Body of pancreas (tissue), 4 donors: ENCODE measurements at regions not wholly inside any gene's neighbourhood (a gene's known extent, or its start where the extent isn't known, plus 50 kb on each side); places are given as distances from the start of the nearest gene placed in this dataset.
A peak's percentile ranks its signal among the peaks of the same experiment; 100 is the strongest.

Experiments used
- ATAC-seq: fragments of 150-250 bp; one replicate; pipeline ENCODE4 v1.9.1; 2016
- DNase-seq, 4 donors: peaks; one replicate each; pipeline ENCODE4 v3.0.0-alpha.2; 2019
- H3K27ac ChIP-seq, 4 donors: fragments of 200-600 bp; sonication (generic); 1 replicate in 3 of 4; 2 replicates in 1 of 4; pipeline versions ENCODE4 v1.5.1 to v1.6.1; 2016 to 2019; ENCODE audit warnings: mild to moderate bottlenecking in 1 of 4, mixed read lengths in 1 of 4, moderate library complexity in 1 of 4
- H3K27me3 ChIP-seq, 2 donors: fragments of 200-600 bp; sonication (generic); one replicate each; pipeline ENCODE4 v1.6.0; 2016; ENCODE audit warnings: mild to moderate bottlenecking in 1 of 2
- H3K36me3 ChIP-seq, 2 donors: fragments of 200-600 bp; sonication (generic); replicated peaks in 1 of 2; 2 replicates each; pipeline ENCODE4 v1.5.1; 2016; ENCODE audit warnings: low read depth in 2 of 2; ENCODE audit not compliant: insufficient read depth in 1 of 2
- H3K4me1 ChIP-seq: fragments of 200-600 bp; sonication (generic); one replicate; pipeline ENCODE4 v1.6.0; 2016
- H3K4me3 ChIP-seq, 2 donors: fragments of 200-600 bp; sonication (generic); 1 replicate in 1 of 2; 2 replicates in 1 of 2; pipeline ENCODE4 v1.5.1; 2016 to 2019
- H3K9me3 ChIP-seq, 3 donors: fragments of 200-600 bp; sonication (generic); 1 replicate in 2 of 3; 2 replicates in 1 of 3; pipeline ENCODE4 v1.5.1; 2016
- CTCF ChIP-seq, 7 experiments: fragments of 450-650 bp in 4 of 7; fragments of 200-600 bp in 3 of 7; sonication (generic) in 3 of 7; IDR thresholded peaks; one replicate each; pipeline ENCODE4 v1.5.1; 2016 to 2019; ENCODE audit warnings: antibody characterized with exemption in 7 of 7
- POLR2A ChIP-seq, 3 donors: fragments of 450-650 bp; IDR thresholded peaks; one replicate each; pipeline ENCODE4 v1.6.1; 2016; ENCODE audit warnings: antibody characterized with exemption in 3 of 3, mild to moderate bottlenecking in 2 of 3
- WGBS, 2 donors: methylation state at CpG; one replicate each; pipeline ENCODE4 v1.1.5; 2017; 5-methylcytosine and 5-hydroxymethylcytosine counted together
- intact Hi-C: fragments of 100-400 bp; cut with DNase I; formaldehyde crosslinking; loops from one replicate; pipeline ENCODE4 v1.15.1; 2023

GRCh38 chr12:31880340-31880739, 78.9 kb upstream of the RESF1 start:
- TF ChIP-seq CTCF (IDR thresholded peaks at IDR 0.05), result no peak
- no peak for TF ChIP-seq POLR2A (IDR thresholded peaks at IDR 0.05)
- Histone ChIP-seq H3K27ac (no peak overlapping the region), H3K9me3 (no peaks in the 10 kb centered on the region), H3K36me3 (no peaks in the 10 kb centered on the region), H3K27me3 (no peaks in the 10 kb centered on the region), H3K4me1 (no peaks in the 10 kb centered on the region), H3K4me3 (no peak overlapping the region)
- DNase-seq (no peak), ATAC-seq (no peak)
- intact Hi-C loops, result no loop called here

DNA sequence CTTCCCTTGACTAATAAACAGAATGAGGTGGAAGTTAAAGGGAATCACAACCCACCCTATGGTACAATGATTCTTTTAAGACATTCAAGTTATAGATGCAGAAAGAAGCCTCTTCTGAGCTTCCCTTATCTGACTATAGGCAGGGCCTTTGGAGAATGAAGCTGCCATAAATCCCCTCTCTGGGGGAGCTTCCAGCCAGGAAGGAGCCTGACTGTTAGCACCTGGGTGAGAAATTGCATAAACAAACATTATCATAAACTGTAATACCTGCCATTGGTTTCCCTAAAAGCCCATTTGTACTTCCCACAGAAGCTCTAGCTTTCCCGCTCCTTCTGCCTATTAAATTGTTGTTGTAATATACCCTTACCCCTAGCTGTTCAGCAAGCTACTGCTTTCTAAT, 81.3 kb upstream of the RESF1 start:
- H3K27me3 ChIP-seq, result no peaks in the 10 kb centered on the region
- no peaks in the 10 kb centered on the region for H3K36me3 ChIP-seq
- no peak for DNase-seq
- H3K27ac ChIP-seq, result no peak overlapping the region
- WGBS, 2 donors, result 100% methylated on average over 1 of the region's 1 CpG
- intact Hi-C loops, result no loop called here
- no peaks in the 10 kb centered on the region for H3K4me1 ChIP-seq
- TF ChIP-seq CTCF (IDR thresholded peaks at IDR 0.05) (no peak), POLR2A (IDR thresholded peaks at IDR 0.05) (no peak)
- no peak for ATAC-seq
- H3K9me3 ChIP-seq, result no peaks in the 10 kb centered on the region
- no peak overlapping the region for H3K4me3 ChIP-seq

DNA sequence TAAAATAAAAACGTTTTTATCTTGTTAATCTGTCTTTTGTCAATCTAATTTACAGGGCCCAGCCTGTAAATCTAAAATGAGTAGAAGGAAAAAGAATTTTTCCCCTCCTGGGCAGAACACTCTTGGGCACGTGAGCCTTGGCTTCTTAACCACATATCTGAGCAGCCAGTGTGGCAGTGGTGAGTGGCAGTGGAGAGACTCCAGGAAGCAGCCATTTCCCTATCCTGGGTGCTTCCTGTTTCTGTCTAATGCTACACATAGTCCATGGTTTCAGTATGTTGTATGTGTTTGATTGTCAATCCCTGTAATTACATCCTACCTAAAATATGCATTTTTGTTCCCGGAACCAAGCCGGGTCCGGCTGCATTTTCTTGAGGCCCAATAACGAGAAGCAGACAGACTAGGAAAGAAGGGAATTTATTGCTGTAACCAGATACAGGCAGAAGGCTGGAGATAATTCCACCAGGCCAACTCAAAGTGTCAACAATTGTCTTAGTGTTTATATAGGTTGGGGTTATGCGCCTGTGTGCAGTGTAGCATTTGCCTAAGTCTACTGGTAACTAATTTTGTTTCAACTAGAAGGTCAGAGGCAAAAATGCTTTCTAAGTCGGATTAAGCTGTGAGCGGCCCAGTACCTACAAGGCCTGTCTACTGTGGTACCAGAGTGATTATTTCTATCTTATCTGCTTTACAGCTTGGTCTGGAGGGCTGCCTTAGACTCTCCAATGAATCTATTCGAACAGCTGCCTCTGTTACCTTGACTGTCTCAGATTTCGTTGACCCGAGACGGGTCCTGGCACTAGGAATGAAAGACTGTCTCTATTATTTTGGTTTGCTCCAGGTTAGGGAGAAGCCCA, 82.4 kb upstream of the RESF1 start:
- TF ChIP-seq POLR2A (IDR thresholded peaks at IDR 0.05) (no peak), CTCF (IDR thresholded peaks at IDR 0.05) (no peak)
- WGBS, 2 donors, result 69 to 78% methylated on average over 9 to 13 of the region's 13 CpGs
- peak in 1 of 4 donors; percentile 53 for DNase-seq
- no peak overlapping the region for H3K27ac ChIP-seq
- no peaks in the 10 kb centered on the region for H3K36me3 ChIP-seq
- no peak for ATAC-seq
- H3K4me1 ChIP-seq, result no peaks in the 10 kb centered on the region
- intact Hi-C loops, result no loop called here
- no peaks in the 10 kb centered on the region for H3K27me3 ChIP-seq
- no peaks in the 10 kb centered on the region for H3K9me3 ChIP-seq
- H3K4me3 ChIP-seq, result no peak overlapping the region

GRCh38 chr12:31875609-31875964, 83.6 kb upstream of the RESF1 start:
- Histone ChIP-seq H3K36me3 (no peaks in the 10 kb centered on the region), H3K9me3 (no peaks in the 10 kb centered on the region), H3K4me1 (no peaks in the 10 kb centered on the region), H3K27me3 (no peaks in the 10 kb centered on the region), H3K4me3 (no peak overlapping the region), H3K27ac (peak overlapping the region in 3 of 4 donors; percentile 40 to 77 (median 57))
- DNase-seq (no peak), ATAC-seq (no peak)
- WGBS, 2 donors, result 87 to 92% methylated on average over 8 of the region's 8 CpGs
- intact Hi-C loops, result no loop called here
- TF ChIP-seq CTCF (IDR thresholded peaks at IDR 0.05) (no peak), POLR2A (IDR thresholded peaks at IDR 0.05) (no peak)
